WERI-Rb-1 (cell line): ENCODE measurements at regions not wholly inside any gene's neighbourhood (a gene's known extent, or its start where the extent isn't known, plus 50 kb on each side); places are given as distances from the start of the nearest gene placed in this dataset.

Experiments
- DNase-seq: peaks from one replicate; pipeline ENCODE4 v3.0.0-alpha.2; 2020
- H3K27ac ChIP-seq: fragments of 250-450 bp; sonication (Bioruptor Pico); 2 replicates; pipeline ENCODE4 v1.5.1; 2020; ENCODE audit warnings: mild to moderate bottlenecking, moderate library complexity
- H3K27me3 ChIP-seq: fragments of 250-450 bp; sonication (Bioruptor Pico); 2 replicates; pipeline ENCODE4 v1.5.1; 2021; ENCODE audit warnings: mild to moderate bottlenecking, low read depth, moderate library complexity; ENCODE audit not compliant: insufficient read depth, severe bottlenecking
- H3K36me3 ChIP-seq: fragments of 250-450 bp; sonication (Bioruptor Pico); 2 replicates; pipeline ENCODE4 v1.5.1; 2020; ENCODE audit warnings: mild to moderate bottlenecking, moderate library complexity
- H3K4me3 ChIP-seq: 2 replicates; pipeline ENCODE4 v1.5.1; 2011; ENCODE audit warnings: low read depth, mild to moderate bottlenecking, control low read depth, low read length
- H3K9me3 ChIP-seq: fragments of 250-450 bp; sonication (Bioruptor Pico); 2 replicates; pipeline ENCODE4 v1.5.1; 2021; ENCODE audit warnings: mild to moderate bottlenecking, moderate library complexity; ENCODE audit not compliant: severe bottlenecking
- CTCF ChIP-seq: IDR thresholded peaks from 2 replicates; pipeline ENCODE4 v1.5.1; 2011; ENCODE audit warnings: low read depth, mild to moderate bottlenecking, control low read depth, inconsistent platforms, low read length

DNA sequence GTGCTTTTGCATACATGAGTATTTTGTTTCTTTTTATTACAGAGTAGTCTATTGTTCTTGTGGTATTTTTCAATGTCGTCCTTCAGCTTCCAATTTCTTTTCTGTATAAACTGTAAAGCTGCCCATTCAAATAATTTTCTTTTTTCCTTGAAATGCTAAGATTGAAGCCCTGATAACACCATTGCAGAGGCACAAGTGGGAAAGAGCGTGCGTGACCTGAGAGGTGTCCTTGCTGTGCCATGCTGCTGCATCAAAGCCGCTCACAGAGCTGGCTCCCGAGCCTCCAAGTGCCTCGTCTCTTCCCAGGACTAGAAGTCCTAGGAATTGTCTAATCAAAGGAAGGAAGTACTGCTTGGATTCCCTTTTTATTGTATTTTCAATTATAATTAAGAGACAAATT lies 101.9 kb upstream of the PFN2 start:
- no peak for DNase-seq
- H3K27ac ChIP-seq, result no peak overlapping the region
- TF ChIP-seq CTCF, result no peak

GRCh38 chr3:150070271-150070670 lies 99.6 kb upstream of the PFN2 start:
- no peak overlapping the region for H3K27ac ChIP-seq
- no peak for DNase-seq
- no peak for TF ChIP-seq CTCF
- H3K27me3 ChIP-seq, result no peaks in the 10 kb centered on the region
- no peaks in the 10 kb centered on the region for H3K36me3 ChIP-seq
- H3K9me3 ChIP-seq, result no peaks in the 10 kb centered on the region
- H3K4me3 ChIP-seq, result no peak overlapping the region

More for the DNA sequence above, 101.9 kb upstream of the PFN2 start:
- Histone ChIP-seq H3K36me3 (no peaks in the 10 kb centered on the region), H3K27me3 (no peaks in the 10 kb centered on the region), H3K4me3 (no peak overlapping the region), H3K9me3 (peaks cover 5% of the 10 kb centered on the region)

GRCh38 chr3:150069633-150070032 lies 98.9 kb upstream of the PFN2 start:
- TF ChIP-seq CTCF, result no peak
- no peaks in the 10 kb centered on the region for H3K9me3 ChIP-seq
- no peak overlapping the region for H3K27ac ChIP-seq
- no peak overlapping the region for H3K4me3 ChIP-seq
- H3K27me3 ChIP-seq, result no peaks in the 10 kb centered on the region
- no peak for DNase-seq
- no peaks in the 10 kb centered on the region for H3K36me3 ChIP-seq

DNA sequence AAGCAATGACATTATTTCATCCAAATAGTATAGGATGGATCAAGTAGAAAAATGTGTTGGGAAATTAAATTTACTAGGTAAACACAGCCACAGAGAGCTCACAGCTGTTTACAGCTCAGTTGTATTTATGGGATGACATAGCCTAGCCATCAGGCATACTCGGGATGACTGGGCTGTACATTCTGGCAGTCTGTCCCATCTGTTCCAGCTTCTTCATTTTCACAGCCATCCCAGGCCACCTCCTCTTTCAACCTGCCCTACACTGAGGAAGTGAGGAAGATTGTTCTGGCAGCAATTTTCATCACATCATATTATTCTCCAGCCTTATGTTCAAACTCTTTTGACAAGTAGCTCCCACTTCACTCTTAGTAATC lies 98.4 kb upstream of the PFN2 start:
- no peaks in the 10 kb centered on the region for H3K36me3 ChIP-seq
- TF ChIP-seq CTCF, result no peak
- H3K27ac ChIP-seq, result no peak overlapping the region
- H3K9me3 ChIP-seq, result no peaks in the 10 kb centered on the region
- no peak overlapping the region for H3K4me3 ChIP-seq
- no peaks in the 10 kb centered on the region for H3K27me3 ChIP-seq
- DNase-seq, result no peak

GRCh38 chr3:150068440-150069153 lies 97.9 kb upstream of the PFN2 start:
- no peak overlapping the region for H3K4me3 ChIP-seq
- H3K9me3 ChIP-seq, result no peaks in the 10 kb centered on the region
- H3K36me3 ChIP-seq, result no peaks in the 10 kb centered on the region
- no peaks in the 10 kb centered on the region for H3K27me3 ChIP-seq
- no peak overlapping the region for H3K27ac ChIP-seq
- DNase-seq, result no peak
- TF ChIP-seq CTCF, result no peak

DNA sequence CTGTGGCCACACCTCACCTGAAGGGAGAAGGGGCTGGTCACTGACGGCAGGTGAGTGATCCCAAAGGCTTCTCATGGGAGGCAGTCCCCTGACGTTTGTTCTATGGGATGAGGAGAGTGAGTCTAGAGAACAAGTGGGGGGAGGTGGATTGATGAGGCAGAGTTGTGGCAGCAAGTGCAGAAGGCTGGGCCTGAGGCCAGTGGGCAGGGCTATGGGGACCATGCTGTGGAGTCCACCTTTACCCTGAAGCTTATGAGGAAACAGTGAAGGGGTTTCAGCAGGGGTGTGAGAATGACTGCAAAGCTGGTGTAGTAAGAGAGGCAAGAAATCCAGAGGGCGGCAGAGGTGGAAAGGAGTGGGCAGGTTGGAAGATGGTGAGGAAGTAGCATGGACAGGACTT lies 96.9 kb upstream of the PFN2 start:
- Histone ChIP-seq H3K27me3 (no peaks in the 10 kb centered on the region), H3K9me3 (no peaks in the 10 kb centered on the region), H3K4me3 (no peak overlapping the region), H3K27ac (no peak overlapping the region), H3K36me3 (no peaks in the 10 kb centered on the region)
- no peak for DNase-seq
- TF ChIP-seq CTCF, result no peak
